WI38 (cell line): ENCODE measurements at regions not wholly inside any gene's neighbourhood (a gene's known extent, or its start where the extent isn't known, plus 50 kb on each side); places are given as distances from the start of the nearest gene placed in this dataset.
"Not testable (repeated sequence)": the region's sequence is repeated elsewhere in the genome, so short reads cannot be mapped to it uniquely, and the experiment has no call there.

Experiments used
- H3K4me3 ChIP-seq: 2 replicates; pipeline ENCODE4 v1.5.1; 2011; ENCODE audit warnings: low read depth, mild to moderate bottlenecking, control low read depth, low read length
- CTCF ChIP-seq: IDR thresholded peaks from 2 replicates; pipeline ENCODE4 v1.5.1; 2012; ENCODE audit warnings: low read depth, mild to moderate bottlenecking, control low read depth, low read length

GRCh38 chr2:144648837-144649465, 129.0 kb upstream of the ZEB2 start:
- H3K4me3 ChIP-seq: no peak overlapping the region
- no peak for TF ChIP-seq CTCF

GRCh38 chr2:144645083-144645778, 125.3 kb upstream of the ZEB2 start:
- H3K4me3 ChIP-seq: no peak overlapping the region
- TF ChIP-seq CTCF: no peak

GRCh38 chr2:144644549-144644948, 124.6 kb upstream of the ZEB2 start:
- no peak overlapping the region for H3K4me3 ChIP-seq
- TF ChIP-seq CTCF: no peak

- no peak for TF ChIP-seq CTCF
- no peak overlapping the region for H3K4me3 ChIP-seq
Measured at GRCh38 chr2:144643537-144644336, 123.8 kb upstream of the ZEB2 start.

GRCh38 chr2:144642856-144643255, 122.9 kb upstream of the ZEB2 start:
- H3K4me3 ChIP-seq: no peak overlapping the region
- TF ChIP-seq CTCF: no peak

- H3K4me3 ChIP-seq: no peak overlapping the region
- no peak for TF ChIP-seq CTCF
Measured at GRCh38 chr2:144642131-144642530, 122.2 kb upstream of the ZEB2 start.

- H3K4me3 ChIP-seq: not testable (repeated sequence)
Measured at GRCh38 chr2:144638250-144638649, 118.3 kb upstream of the ZEB2 start.

GRCh38 chr2:144636860-144637259, 116.9 kb upstream of the ZEB2 start:
- H3K4me3 ChIP-seq: not testable (repeated sequence)
